Left ventricle myocardium inferior (tissue), 1 donor: ENCODE measurements at regions not wholly inside any gene's neighbourhood (a gene's known extent, or its start where the extent isn't known, plus 50 kb on each side); places are given as distances from the start of the nearest gene placed in this dataset.

Source experiments
- DNase-seq: peaks from one replicate; pipeline ENCODE4 v3.0.0-alpha.2; 2020
- H3K27ac ChIP-seq: fragments of 200-600 bp; replicated peaks from 2 replicates; pipeline ENCODE4 v1.8.0; 2021
- H3K27me3 ChIP-seq: fragments of 200-600 bp; 2 replicates; pipeline ENCODE4 v1.8.0; 2021; ENCODE audit warnings: low read depth
- H3K36me3 ChIP-seq: fragments of 200-600 bp; 2 replicates; pipeline ENCODE4 v1.8.0; 2021
- H3K4me1 ChIP-seq: fragments of 200-600 bp; 2 replicates; pipeline ENCODE4 v1.8.0; 2021
- H3K4me3 ChIP-seq: fragments of 200-600 bp; 2 replicates; pipeline ENCODE4 v1.8.0; 2021; ENCODE audit warnings: mild to moderate bottlenecking, moderate library complexity
- H3K9me3 ChIP-seq: fragments of 200-600 bp; replicated peaks from 2 replicates; pipeline ENCODE4 v1.8.0; 2021
- CTCF ChIP-seq: fragments of 200-600 bp; IDR thresholded peaks from 2 replicates; pipeline ENCODE4 v1.8.0; 2021; ENCODE audit warnings: antibody characterized with exemption, mild to moderate bottlenecking, borderline replicate concordance
- intact Hi-C: fragments of 100-400 bp; cut with micrococcal nuclease; formaldehyde crosslinking; loops from one replicate; pipeline ENCODE4 v1.11.0; 2022
- donor health status: DM: no; HTN: yes; CAD: no; lungs with severe emphysema.

- H3K27me3 ChIP-seq: no peaks in the 10 kb centered on the region
- peaks cover 100% of the 10 kb centered on the region for H3K4me1 ChIP-seq
- H3K9me3 ChIP-seq: no peaks in the 10 kb centered on the region
- H3K4me3 ChIP-seq: peak overlapping the region; percentile 42
- DNase-seq: no peak
- H3K36me3 ChIP-seq: peaks cover 18% of the 10 kb centered on the region
- peak overlapping the region; percentile 82 for H3K27ac ChIP-seq
- intact Hi-C loops: no loop called here
- TF ChIP-seq CTCF: no peak
These were observed 55.1 kb upstream of the RASA2 start for GRCh38 chr3:141431411-141432378.

DNA sequence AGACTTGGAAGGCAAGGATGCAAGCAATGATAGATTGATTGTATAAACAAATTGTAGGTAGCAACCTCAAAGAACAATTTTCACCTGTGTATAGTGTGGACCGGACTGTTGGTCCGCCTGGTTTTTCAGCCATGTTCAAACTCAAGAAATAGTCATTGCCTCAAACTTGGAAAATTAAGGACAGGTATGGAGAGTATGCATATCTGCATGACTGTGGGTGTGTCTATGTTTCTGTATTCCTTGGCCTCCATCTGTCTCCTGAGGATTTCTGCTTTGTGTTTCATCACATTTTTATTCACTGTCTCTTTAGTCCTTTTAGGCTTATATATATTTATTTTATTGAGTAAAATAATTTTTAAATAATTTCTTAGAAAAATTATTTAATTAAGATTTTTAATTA is 53.9 kb upstream of the RASA2 start:
- H3K4me1 ChIP-seq: peaks cover 100% of the 10 kb centered on the region
- no peaks in the 10 kb centered on the region for H3K9me3 ChIP-seq
- intact Hi-C loops: no loop called here
- H3K4me3 ChIP-seq: peak overlapping the region; percentile 42
- no peaks in the 10 kb centered on the region for H3K27me3 ChIP-seq
- peaks cover 14% of the 10 kb centered on the region for H3K36me3 ChIP-seq
- no peak for TF ChIP-seq CTCF
- H3K27ac ChIP-seq: peak overlapping the region; percentile 82
- DNase-seq: no peak

DNA sequence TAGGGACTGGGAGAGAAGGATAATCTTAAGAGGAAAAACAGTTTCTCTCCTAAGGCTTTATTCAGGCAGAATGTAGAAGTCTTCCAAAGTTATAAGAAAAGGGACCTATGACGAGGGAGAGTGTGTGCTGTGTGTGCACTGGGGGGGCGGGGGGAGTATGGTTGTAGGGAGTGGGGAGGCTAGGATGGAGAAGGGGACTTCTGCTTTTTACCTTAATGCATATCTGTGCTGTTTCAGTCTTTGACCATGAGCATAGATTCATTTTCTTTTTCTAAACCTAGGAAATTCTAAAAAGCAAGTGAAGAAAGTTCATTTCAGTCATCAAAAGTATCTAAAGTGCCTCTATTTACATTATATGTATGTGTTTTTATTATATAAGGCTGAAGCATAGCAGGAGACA is 52.6 kb upstream of the RASA2 start:
- H3K27ac ChIP-seq: peak overlapping the region; percentile 82
- no peak for TF ChIP-seq CTCF
- no peak for DNase-seq
- H3K36me3 ChIP-seq: peaks cover 18% of the 10 kb centered on the region
- H3K27me3 ChIP-seq: no peaks in the 10 kb centered on the region
- H3K4me3 ChIP-seq: no peak overlapping the region
- intact Hi-C loops: no loop called here
- peaks cover 93% of the 10 kb centered on the region for H3K4me1 ChIP-seq
- H3K9me3 ChIP-seq: no peaks in the 10 kb centered on the region

DNA sequence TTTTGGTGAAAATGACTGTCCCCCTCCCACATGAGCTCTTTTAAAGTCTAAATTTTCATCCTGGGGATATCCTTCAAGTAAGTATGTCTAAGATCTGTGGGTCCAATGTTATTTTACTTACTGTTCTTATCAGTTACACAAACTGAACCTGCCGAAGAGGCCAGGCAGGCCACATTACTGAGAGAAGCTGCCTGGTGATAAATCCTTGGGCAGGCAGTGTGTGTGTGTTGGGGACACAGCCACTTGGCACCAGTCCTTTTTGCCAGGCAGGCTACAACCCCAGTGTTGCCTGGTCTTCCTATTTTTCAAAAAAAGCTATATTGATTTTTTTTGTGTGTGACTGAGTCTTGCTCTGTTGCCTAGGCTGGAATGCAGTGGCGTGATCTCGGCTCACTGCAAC is 50.6 kb upstream of the RASA2 start:
- intact Hi-C loops: no loop called here
- H3K36me3 ChIP-seq: peaks cover 13% of the 10 kb centered on the region

More for the DNA sequence above, 50.6 kb upstream of the RASA2 start:
- Histone ChIP-seq H3K4me3 (no peak overlapping the region), H3K27me3 (no peaks in the 10 kb centered on the region), H3K9me3 (no peaks in the 10 kb centered on the region), H3K4me1 (peaks cover 93% of the 10 kb centered on the region), H3K27ac (peak overlapping the region; percentile 68)
- TF ChIP-seq CTCF: no peak
- DNase-seq: no peak
